ENCODE measurements at regions not wholly inside any gene's neighbourhood (a gene's known extent, or its start where the extent isn't known, plus 50 kb on each side); places are given as distances from the start of the nearest gene placed in this dataset.

DNA sequence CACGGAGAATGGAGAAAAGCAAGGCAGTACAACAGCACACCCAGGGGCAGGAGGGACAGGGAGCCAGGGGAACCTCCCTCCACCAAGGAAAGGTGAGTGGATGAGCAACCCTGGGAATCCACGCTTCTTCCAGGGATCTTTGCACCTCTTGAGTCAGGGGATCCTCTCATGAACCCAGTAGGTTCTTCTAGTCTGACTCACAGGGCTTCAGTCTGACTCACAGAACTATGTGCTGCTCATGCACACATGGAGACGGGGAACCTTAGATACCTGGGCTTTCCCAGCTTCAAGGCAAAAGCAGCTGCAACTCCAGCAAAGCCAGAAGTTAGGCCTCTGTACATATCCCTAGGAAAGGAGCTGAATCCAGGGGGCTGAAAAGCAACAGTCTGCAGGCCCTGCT, 1021.4 kb upstream of the TENM4 start:
- H3K23ac ChIP-seq (ENCODE audit: low read depth, low read length) = no peak overlapping the region
- no TSS peak for BruUV-seq (replicated peaks)
- ChIA-PET CTCF (no interaction called here), POLR2A (ENCODE audit: unreplicated experiment) (no interaction called here)
- H3K27me3 ChIP-seq (ENCODE audit: control insufficient read depth, insufficient read depth, low read length) = no peaks in the 10 kb centered on the region
- H2AK5ac ChIP-seq (ENCODE audit: low read depth, low read length) = no peak overlapping the region
- H3K4me1 ChIP-seq (ENCODE audit: control insufficient read depth, insufficient read depth, low read length) = no peaks in the 10 kb centered on the region
- no peak overlapping the region for H4K8ac ChIP-seq (ENCODE audit: low read depth in 2 of 2, low read length in 2 of 2)
- TF ChIP-seq MAZ (IDR thresholded peaks at IDR 0.05; ENCODE audit: borderline replicate concordance, low read depth, low read length) (no peak), NFE2L2 (IDR thresholded peaks at IDR 0.05; ENCODE audit: low read depth, low read length) (no peak), RCOR1 (IDR thresholded peaks at IDR 0.05; ENCODE audit: insufficient replicate concordance, low read length) (no peak), RFX5 (IDR thresholded peaks at IDR 0.05; ENCODE audit: low read depth, low read length) (no peak), POLR2A (IDR thresholded peaks at IDR 0.05; ENCODE audit: low read depth, low read length) (no peak), RAD21 (IDR thresholded peaks at IDR 0.05; ENCODE audit: low read length) (no peak), CHD1 (IDR thresholded peaks at IDR 0.05; ENCODE audit: low read depth, low read length) (no peak), SMC3 (IDR thresholded peaks at IDR 0.05; ENCODE audit: low read depth, low read length) (no peak)
- TF ChIP-seq, protein P1, sequence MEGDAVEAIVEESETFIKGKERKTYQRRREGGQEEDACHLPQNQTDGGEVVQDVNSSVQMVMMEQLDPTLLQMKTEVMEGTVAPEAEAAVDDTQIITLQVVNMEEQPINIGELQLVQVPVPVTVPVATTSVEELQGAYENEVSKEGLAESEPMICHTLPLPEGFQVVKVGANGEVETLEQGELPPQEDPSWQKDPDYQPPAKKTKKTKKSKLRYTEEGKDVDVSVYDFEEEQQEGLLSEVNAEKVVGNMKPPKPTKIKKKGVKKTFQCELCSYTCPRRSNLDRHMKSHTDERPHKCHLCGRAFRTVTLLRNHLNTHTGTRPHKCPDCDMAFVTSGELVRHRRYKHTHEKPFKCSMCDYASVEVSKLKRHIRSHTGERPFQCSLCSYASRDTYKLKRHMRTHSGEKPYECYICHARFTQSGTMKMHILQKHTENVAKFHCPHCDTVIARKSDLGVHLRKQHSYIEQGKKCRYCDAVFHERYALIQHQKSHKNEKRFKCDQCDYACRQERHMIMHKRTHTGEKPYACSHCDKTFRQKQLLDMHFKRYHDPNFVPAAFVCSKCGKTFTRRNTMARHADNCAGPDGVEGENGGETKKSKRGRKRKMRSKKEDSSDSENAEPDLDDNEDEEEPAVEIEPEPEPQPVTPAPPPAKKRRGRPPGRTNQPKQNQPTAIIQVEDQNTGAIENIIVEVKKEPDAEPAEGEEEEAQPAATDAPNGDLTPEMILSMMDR (conservative IDR thresholded peaks at IDR 0.05; ENCODE audit: low read depth, low read length) = no peak
- in situ Hi-C loops (cut with MboI; ENCODE audit: low sequenced_read_pairs) = no loop called here
- no peak overlapping the region for H2BK5ac ChIP-seq (ENCODE audit: low read depth, low read length, poor library complexity, severe bottlenecking)
- peaks cover 7% of the 10 kb centered on the region; the same call in 1 of the 2 replicates for H3K9me3 ChIP-seq (ENCODE audit: control insufficient read depth, insufficient read depth, low read length)
- no peak overlapping the region for H2BK20ac ChIP-seq (ENCODE audit: low read depth, low read length)
- intact Hi-C loops (cut with micrococcal nuclease) = no loop called here
- no peaks in the 10 kb centered on the region for H3K9me1 ChIP-seq (ENCODE audit: insufficient read depth, low read length)
- no peak overlapping the region for H3K56ac ChIP-seq (ENCODE audit: extremely low read depth, insufficient read depth, low read length)
- H2AFZ ChIP-seq (replicated peaks; ENCODE audit: low read length, poor library complexity) = no peak overlapping the region
- H3K4me3 ChIP-seq (ENCODE audit: insufficient read depth, low read depth, low read length) = no peak overlapping the region
- H3K4me2 ChIP-seq (ENCODE audit: low read depth, low read length) = no peak overlapping the region
- H2BK120ac ChIP-seq (ENCODE audit: low read depth, low read length) = no peak overlapping the region
- no peaks in the 10 kb centered on the region for H3K79me1 ChIP-seq (ENCODE audit: low read depth in 1 of 2, low read length in 2 of 2)
- ATAC-seq (ENCODE audit: low read depth) (no peak), DNase-seq (no peak)
- 40% methylated on average over 1 of the region's 3 CpGs; no CpG with 5 or more reads in 1 of the 2 experiments for WGBS, 2 experiments (ENCODE audit: extremely low coverage in 2 of 2, insufficient read length in 1 of 2)
- no peak overlapping the region for H2BK15ac ChIP-seq (ENCODE audit: low read depth, low read length)
- H3K14ac ChIP-seq (replicated peaks; ENCODE audit: low read depth, low read length) = no peak overlapping the region
- H4K5ac ChIP-seq (ENCODE audit: low read depth, low read length) = no peak overlapping the region
- no peak overlapping the region for H3K18ac ChIP-seq (ENCODE audit: low read depth, low read length)
- H3K27ac ChIP-seq (ENCODE audit: insufficient read depth, low read length) = no peak overlapping the region
- dilution Hi-C loops (cut with HindIII; ENCODE audit: low sequenced_read_pairs, unreplicated experiment) = no loop called here
- no peak overlapping the region for H3K4ac ChIP-seq (ENCODE audit: low read depth, low read length)
- no peaks in the 10 kb centered on the region for H3K36me3 ChIP-seq (ENCODE audit: control insufficient read depth, insufficient read depth, low read length)
- no peaks in the 10 kb centered on the region for H4K20me1 ChIP-seq (ENCODE audit: insufficient read depth, low read length)
- no peak overlapping the region for H4K91ac ChIP-seq (ENCODE audit: insufficient read depth, low read depth, low read length)
- no peak overlapping the region for H3K9ac ChIP-seq (ENCODE audit: low read depth, low read length)
- no peak overlapping the region for H2AK9ac ChIP-seq (replicated peaks; ENCODE audit: low read depth, low read length, poor library complexity)
